Ascending aorta (tissue), 2 donors: ENCODE measurements at regions not wholly inside any gene's neighbourhood (a gene's known extent, or its start where the extent isn't known, plus 50 kb on each side); places are given as distances from the start of the nearest gene placed in this dataset.

Source experiments
- DNase-seq, 2 donors: peaks; one replicate each; pipeline ENCODE4 v3.0.0-alpha.2; 2019; ENCODE audit warnings: low spot score in 2 of 2
- H3K27ac ChIP-seq, 2 donors: fragments of 200-600 bp; sonication (generic); one replicate each; pipeline ENCODE4 v1.5.1; 2016 to 2017; ENCODE audit warnings: mild to moderate bottlenecking in 1 of 2
- H3K27me3 ChIP-seq: fragments of 200-600 bp; sonication (generic); one replicate; pipeline ENCODE4 v1.5.1; 2017
- H3K36me3 ChIP-seq, 2 donors: fragments of 200-600 bp; sonication (generic); one replicate each; pipeline ENCODE4 v1.5.1; 2016
- H3K4me1 ChIP-seq, 2 donors: fragments of 200-600 bp; sonication (generic); one replicate each; pipeline ENCODE4 v1.5.1; 2016 to 2017; ENCODE audit warnings: mild to moderate bottlenecking in 1 of 2
- H3K4me3 ChIP-seq, 2 donors: fragments of 200-600 bp; sonication (generic); one replicate each; pipeline ENCODE4 v1.5.1; 2016 to 2017; ENCODE audit warnings: mild to moderate bottlenecking in 1 of 2
- H3K9me3 ChIP-seq, 2 donors: fragments of 200-600 bp; sonication (generic); one replicate each; pipeline ENCODE4 v1.5.1; 2016
- intact Hi-C: fragments of 100-400 bp; cut with DNase I; formaldehyde crosslinking; loops from one replicate; pipeline ENCODE4 v1.15.1; 2023
- TF ChIP-seq, protein P1 (sequence below), 3 experiments: fragments of 200-600 bp in 2 of 3; fragments of 450-650 bp in 1 of 3; sonication (generic) in 2 of 3; IDR thresholded peaks; one replicate each; pipeline ENCODE4 v1.5.1; 2016 to 2019; ENCODE audit warnings: antibody characterized with exemption in 3 of 3, mild to moderate bottlenecking in 1 of 3, moderate library complexity in 1 of 3

DNA sequence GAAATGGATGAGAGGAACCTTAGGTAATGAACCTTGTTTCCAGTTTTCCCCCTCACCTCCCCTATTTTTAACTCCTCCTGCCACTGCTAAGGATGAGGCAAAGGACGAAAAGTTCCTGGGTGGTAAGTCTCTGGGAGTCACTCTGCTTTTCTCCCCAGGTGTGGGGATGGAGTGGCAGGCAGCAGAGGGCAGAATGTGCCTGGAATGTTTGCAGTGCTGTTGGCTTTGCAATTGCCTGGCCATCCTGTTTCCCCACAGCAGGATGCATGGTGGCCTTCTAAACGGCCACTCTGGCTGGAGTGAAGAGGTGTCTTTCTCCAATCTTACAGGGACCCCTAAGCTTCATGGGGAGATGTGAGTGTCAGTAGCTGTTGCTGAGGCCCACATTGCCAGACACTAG is 432.5 kb upstream of the ZFHX3 start:
- intact Hi-C loops, result no loop called here
- no peaks in the 10 kb centered on the region for H3K4me1 ChIP-seq
- DNase-seq, result no peak
- no peaks in the 10 kb centered on the region for H3K9me3 ChIP-seq
- no peaks in the 10 kb centered on the region for H3K27me3 ChIP-seq
- H3K36me3 ChIP-seq, result no peaks in the 10 kb centered on the region
- H3K4me3 ChIP-seq, result no peak overlapping the region
- H3K27ac ChIP-seq, result no peak overlapping the region
- TF ChIP-seq, protein P1, sequence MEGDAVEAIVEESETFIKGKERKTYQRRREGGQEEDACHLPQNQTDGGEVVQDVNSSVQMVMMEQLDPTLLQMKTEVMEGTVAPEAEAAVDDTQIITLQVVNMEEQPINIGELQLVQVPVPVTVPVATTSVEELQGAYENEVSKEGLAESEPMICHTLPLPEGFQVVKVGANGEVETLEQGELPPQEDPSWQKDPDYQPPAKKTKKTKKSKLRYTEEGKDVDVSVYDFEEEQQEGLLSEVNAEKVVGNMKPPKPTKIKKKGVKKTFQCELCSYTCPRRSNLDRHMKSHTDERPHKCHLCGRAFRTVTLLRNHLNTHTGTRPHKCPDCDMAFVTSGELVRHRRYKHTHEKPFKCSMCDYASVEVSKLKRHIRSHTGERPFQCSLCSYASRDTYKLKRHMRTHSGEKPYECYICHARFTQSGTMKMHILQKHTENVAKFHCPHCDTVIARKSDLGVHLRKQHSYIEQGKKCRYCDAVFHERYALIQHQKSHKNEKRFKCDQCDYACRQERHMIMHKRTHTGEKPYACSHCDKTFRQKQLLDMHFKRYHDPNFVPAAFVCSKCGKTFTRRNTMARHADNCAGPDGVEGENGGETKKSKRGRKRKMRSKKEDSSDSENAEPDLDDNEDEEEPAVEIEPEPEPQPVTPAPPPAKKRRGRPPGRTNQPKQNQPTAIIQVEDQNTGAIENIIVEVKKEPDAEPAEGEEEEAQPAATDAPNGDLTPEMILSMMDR (IDR thresholded peaks at IDR 0.05), result no peak

DNA sequence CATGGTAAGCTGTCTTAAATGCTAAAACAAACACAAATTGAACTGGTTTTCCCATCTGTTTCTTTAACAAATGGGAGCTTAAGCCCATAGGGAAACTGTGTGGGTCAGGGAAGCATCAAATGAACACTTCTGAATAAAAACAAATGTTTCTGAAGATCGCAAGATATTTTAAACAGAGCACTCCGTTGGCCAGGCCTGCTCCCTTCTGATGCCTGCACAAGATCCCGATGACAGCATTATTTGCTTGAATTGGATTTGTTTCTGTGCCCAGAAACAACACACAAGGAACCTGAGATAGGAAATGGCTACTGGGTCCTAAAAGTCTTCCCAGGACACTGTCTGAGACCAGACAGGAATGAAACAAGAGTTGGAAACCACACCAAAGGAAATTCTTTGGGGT is 425.8 kb upstream of the ZFHX3 start:
- no peak overlapping the region for H3K4me3 ChIP-seq
- intact Hi-C loops, result no loop called here
- no peak overlapping the region for H3K27ac ChIP-seq

DNA sequence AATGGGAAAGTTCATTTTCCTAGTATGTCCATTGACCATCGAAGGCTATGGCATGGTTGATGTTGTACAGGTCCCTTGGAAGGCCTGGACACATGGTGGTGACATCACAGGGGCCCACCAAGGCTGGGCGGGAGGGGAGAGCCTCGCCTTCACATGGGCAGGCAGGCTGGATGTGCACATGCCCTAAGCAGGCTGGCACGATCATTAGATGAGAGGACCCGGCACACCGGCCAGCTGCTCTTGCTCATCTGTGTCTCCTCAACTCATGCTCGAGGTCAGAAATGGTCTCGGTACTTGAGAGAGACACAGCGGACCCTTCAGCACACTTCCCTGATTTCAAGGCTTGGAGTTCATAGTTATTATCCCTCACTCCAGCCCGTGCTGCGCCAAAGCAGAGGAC is 416.9 kb upstream of the ZFHX3 start:
- no peak for DNase-seq
- intact Hi-C loops, result no loop called here

More for the DNA sequence above, 425.8 kb upstream of the ZFHX3 start:
- no peaks in the 10 kb centered on the region for H3K36me3 ChIP-seq
- TF ChIP-seq, protein P1 (IDR thresholded peaks at IDR 0.05), result no peak
- H3K27me3 ChIP-seq, result no peaks in the 10 kb centered on the region
- no peaks in the 10 kb centered on the region for H3K9me3 ChIP-seq
- no peaks in the 10 kb centered on the region for H3K4me1 ChIP-seq
- DNase-seq, result no peak

DNA sequence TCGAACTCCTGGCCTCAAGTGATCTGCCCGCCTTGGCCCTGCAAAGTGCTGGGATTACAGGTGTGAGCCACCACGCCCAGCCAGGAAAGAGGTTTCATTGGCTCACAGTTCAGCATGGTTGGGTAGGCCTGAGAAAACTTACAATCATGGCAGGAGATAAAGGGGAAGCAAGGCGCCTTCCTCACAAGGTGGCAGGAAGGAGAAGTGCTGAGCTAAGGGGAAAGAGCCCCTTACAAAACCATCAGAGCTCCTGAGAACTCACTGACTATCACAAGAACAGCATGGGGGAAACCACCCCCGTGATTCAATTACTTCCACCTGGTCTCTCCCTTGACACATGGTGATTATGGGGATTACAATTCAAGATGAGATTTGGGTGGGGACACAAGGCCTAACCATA is 411.7 kb upstream of the ZFHX3 start:
- intact Hi-C loops, result no loop called here
- Histone ChIP-seq H3K4me3 (no peak overlapping the region), H3K4me1 (no peaks in the 10 kb centered on the region), H3K9me3 (no peaks in the 10 kb centered on the region), H3K36me3 (no peaks in the 10 kb centered on the region), H3K27ac (no peak overlapping the region), H3K27me3 (no peaks in the 10 kb centered on the region)
- DNase-seq, result no peak
- TF ChIP-seq, protein P1 (IDR thresholded peaks at IDR 0.05), result no peak

More for the DNA sequence above, 416.9 kb upstream of the ZFHX3 start:
- Histone ChIP-seq H3K27ac (no peak overlapping the region), H3K4me1 (no peaks in the 10 kb centered on the region), H3K9me3 (no peaks in the 10 kb centered on the region), H3K27me3 (no peaks in the 10 kb centered on the region), H3K4me3 (no peak overlapping the region), H3K36me3 (no peaks in the 10 kb centered on the region)
- TF ChIP-seq, protein P1 (IDR thresholded peaks at IDR 0.05), result no peak

DNA sequence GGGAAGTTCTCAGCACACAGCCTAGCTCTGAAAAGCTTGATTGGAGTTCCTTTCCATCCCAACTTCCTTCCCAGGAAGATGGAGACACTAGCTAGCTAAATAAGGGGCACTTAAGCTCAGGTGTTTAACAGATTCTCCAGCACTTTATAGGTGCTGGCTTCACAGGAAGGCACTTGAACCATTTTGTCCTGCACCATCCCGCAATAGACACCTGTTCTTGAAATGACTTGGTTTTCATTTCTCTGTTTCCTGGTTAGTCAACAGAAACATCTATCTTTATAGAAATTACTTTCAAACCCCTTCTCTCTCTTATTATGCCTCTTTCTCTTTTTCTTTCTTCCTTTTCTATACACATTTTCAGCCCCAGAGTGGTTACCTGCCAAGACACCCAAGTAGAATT is 409.9 kb upstream of the ZFHX3 start:
- intact Hi-C loops, result no loop called here
- no peak for DNase-seq
- TF ChIP-seq, protein P1 (IDR thresholded peaks at IDR 0.05), result no peak
- no peaks in the 10 kb centered on the region for H3K27me3 ChIP-seq
- H3K36me3 ChIP-seq, result no peaks in the 10 kb centered on the region
- no peaks in the 10 kb centered on the region for H3K9me3 ChIP-seq
- no peak overlapping the region for H3K27ac ChIP-seq
- H3K4me1 ChIP-seq, result no peaks in the 10 kb centered on the region
- no peak overlapping the region for H3K4me3 ChIP-seq

DNA sequence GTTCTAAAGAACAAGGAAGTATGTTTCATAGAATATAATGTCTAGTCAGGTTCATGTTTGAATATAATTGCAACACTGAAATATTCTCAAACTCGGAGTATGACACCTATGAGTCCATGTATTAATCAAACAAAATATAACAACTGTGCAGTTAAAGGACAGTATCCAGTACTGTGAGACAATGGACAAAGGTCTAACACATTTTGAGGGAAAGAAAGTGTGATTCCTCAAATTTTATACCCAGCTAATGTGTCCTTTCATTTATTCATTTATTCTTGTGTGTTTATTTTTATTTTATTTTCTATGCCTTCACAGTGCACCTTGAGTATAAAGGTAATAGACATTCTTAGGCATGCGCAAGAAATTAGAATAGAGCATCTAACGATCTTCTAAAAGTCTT is 401.0 kb upstream of the ZFHX3 start:
- Histone ChIP-seq H3K4me1 (no peaks in the 10 kb centered on the region), H3K27me3 (no peaks in the 10 kb centered on the region), H3K4me3 (no peak overlapping the region), H3K36me3 (no peaks in the 10 kb centered on the region), H3K27ac (no peak overlapping the region), H3K9me3 (peaks cover 0 to 21% of the 10 kb centered on the region in 2 donors)
- TF ChIP-seq, protein P1 (IDR thresholded peaks at IDR 0.05), result no peak
- intact Hi-C loops, result no loop called here
- no peak for DNase-seq
